RWPE1 (cell line): ENCODE measurements at regions not wholly inside any gene's neighbourhood (a gene's known extent, or its start where the extent isn't known, plus 50 kb on each side); places are given as distances from the start of the nearest gene placed in this dataset.
A peak's percentile ranks its signal among the peaks of the same experiment; 100 is the strongest.

Experiments used
- CTCF ChIA-PET: fragments of 350-600 bp; sonication (Branson Sonifier 250); formaldehyde crosslinking; extraction: SDS; loops from one replicate; lab custom pipeline; 2021; lab: Yijun Ruan, JAX
- POLR2A ChIA-PET: fragments of 400-600 bp; formaldehyde crosslinking; extraction: SDS; loops from one replicate; lab custom pipeline; 2020; ENCODE audit warnings: antibody characterized with exemption; ENCODE audit not compliant: low non-redundant PET; lab: Yijun Ruan, JAX
- DNase-seq: peaks from one replicate; pipeline ENCODE4 v3.0.0; 2012; ENCODE audit warnings: low spot score
- H3K27ac ChIP-seq: fragments of 450-650 bp; 2 replicates; pipeline ENCODE4 v1.5.1; 2017
- TF ChIP-seq, protein P1 (sequence below): fragments of 450-650 bp; conservative IDR thresholded peaks from 2 replicates; pipeline ENCODE4 v1.5.1; 2017; ENCODE audit warnings: low read depth, mild to moderate bottlenecking

DNA sequence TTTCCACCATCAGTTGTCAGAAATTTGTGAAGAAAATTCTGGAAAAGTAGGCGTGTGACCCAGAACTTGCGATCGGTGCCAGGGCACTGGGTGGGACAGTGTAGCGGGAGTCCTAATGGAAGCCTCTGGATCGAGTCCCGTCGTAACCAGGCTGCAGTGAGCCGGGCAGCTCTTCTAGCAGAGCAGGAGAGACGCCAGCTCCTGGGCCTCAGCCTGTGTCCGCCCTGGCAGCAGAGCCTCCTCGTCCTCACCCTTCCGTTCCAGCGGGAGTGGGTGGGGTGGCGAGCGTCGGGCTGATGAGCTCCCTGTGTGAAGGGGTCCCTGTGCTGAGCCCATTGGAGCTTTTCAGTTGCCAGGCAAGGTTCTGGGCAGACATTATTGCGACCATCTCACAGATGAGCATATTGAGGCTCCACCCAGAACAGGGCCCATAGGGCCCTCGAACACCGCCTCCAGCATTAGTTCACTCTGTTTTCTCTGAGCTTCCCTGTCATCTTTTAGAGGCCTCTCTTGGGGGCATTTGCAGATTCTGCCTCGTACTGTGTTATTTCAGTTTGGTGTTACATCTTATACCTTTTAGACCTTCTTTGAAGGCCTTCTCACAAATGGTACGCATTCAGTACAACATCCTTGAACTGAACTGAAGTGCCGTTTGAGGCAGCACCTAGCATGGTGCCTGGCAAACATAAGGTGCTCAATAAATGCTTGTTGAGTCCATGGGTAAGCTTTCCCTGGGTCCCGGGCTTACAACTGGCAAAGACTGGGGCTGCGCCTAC, 207.1 kb upstream of the CIBAR2 start:
- TF ChIP-seq, protein P1, sequence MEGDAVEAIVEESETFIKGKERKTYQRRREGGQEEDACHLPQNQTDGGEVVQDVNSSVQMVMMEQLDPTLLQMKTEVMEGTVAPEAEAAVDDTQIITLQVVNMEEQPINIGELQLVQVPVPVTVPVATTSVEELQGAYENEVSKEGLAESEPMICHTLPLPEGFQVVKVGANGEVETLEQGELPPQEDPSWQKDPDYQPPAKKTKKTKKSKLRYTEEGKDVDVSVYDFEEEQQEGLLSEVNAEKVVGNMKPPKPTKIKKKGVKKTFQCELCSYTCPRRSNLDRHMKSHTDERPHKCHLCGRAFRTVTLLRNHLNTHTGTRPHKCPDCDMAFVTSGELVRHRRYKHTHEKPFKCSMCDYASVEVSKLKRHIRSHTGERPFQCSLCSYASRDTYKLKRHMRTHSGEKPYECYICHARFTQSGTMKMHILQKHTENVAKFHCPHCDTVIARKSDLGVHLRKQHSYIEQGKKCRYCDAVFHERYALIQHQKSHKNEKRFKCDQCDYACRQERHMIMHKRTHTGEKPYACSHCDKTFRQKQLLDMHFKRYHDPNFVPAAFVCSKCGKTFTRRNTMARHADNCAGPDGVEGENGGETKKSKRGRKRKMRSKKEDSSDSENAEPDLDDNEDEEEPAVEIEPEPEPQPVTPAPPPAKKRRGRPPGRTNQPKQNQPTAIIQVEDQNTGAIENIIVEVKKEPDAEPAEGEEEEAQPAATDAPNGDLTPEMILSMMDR = no peak
- POLR2A ChIA-PET = interaction anchor here (0.5 kb wide), 1 partner anchor 234 kb away, joined by 3 read pairs; no protein-coding TSS in a partner anchor
- CTCF ChIA-PET = no interaction called here
- H3K27ac ChIP-seq = peak overlapping the region; percentile 73
- no peak for DNase-seq

DNA sequence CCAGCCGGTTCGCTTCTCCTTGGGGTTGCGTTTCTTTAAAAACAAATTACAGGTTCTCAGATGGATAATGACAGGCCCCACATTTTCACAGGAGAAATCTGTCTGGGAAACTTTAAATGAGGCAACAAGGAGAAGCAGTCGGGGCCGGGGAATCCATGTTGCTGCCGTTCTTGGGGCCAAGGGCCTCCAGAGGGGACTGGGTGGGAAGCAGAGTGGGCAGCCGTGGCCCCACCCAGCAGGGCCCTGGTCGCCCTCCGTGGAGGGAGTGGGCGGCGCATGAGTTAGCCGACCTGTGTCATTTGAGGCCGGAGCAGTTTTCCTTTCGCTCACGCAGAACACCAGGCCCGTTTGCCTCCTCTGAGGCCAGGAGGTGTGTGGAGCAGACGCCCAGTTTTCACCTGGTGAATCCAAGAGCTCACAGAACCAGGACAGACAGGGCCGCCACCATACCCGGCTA, 207.7 kb upstream of the CIBAR2 start:
- no peak for DNase-seq
- TF ChIP-seq, protein P1 = no peak
- ChIA-PET CTCF (no interaction called here), POLR2A (interaction anchor here (0.5 kb wide), 1 partner anchor 234 kb away, joined by 3 read pairs; no protein-coding TSS in a partner anchor)
- peak overlapping the region; percentile 73 for H3K27ac ChIP-seq

DNA sequence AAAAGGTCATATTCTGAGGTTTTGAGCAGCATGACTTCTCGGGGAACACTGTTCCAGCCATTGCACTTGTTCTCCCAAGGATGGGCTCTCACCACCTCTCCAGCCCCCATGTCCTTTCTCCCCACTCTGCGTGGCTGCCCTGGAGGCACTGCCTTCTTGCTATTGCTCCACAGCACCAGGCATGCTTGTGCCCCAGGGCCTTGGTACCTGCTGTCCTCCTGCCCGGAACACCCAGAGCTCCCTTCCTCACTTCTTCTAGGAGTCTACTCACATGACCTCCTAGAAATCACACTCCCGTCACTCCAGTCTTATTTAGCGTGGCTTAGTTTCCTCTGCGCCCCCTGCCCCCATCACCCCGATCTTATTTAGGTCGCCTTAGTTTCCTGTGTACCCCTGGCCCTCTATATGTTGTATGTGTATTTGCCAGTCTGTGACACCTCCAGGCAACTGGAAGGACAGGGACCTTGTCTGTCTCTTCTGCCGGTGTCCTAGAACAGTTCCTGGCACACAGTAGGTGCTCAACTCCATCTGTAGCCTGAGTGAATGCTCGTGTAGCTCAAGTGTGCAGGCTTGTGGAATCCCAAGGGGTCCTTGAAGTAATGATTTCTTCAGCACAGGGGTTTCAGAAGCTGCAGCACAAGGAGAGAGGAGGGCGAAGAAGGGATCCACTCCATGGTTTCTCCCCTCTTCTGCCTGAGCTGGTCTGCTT, 208.6 kb upstream of the CIBAR2 start:
- ChIA-PET CTCF (interaction anchor here (0.6 to 1.0 kb wide), 3 partner anchors 43 to 100 kb away, joined by 4 to 6 read pairs (median 5); no protein-coding TSS in a partner anchor), POLR2A (interaction anchor here (0.7 kb wide), 1 partner anchor 116 kb away, joined by 3 read pairs; no protein-coding TSS in a partner anchor)
- TF ChIP-seq, protein P1 = no peak
- H3K27ac ChIP-seq = peak overlapping the region; percentile 73
- no peak for DNase-seq

DNA sequence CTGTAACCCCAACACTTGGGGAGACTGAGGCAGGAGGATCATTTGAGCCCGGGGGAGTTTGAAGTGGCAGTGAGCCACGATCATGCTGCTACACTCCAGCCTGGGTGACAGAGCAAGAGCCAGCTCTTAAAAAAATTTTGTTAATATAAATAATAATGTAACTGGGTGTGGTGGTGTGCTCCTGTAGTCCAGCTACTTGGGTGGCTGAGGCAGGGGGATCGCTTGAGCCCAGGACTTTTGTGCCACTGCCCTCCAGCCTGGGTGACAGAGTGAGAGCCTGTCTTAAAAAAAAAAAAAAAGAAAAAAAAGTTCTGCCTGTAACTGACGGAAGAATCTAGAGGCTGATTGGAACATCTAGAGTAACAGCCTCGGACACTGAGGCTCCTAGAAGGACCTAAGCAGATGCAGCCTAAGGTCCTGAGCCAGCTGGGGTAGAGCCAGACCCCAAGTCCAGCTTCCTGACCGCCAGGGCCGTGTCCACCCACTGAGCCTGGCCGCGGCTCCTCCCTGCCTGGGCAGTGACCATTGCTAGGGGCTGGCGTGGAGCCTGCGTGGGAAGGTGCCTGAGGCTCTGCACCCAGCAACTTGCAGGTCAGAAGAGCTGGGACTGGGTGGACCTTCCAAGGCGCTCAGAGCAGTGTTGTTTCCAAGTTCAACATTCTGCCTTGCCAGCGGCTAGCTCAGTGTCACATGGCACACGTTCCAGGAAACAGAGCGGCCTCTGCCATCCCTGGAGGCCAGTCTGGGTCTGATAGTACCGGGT, 209.4 kb upstream of the CIBAR2 start:
- H3K27ac ChIP-seq = peak overlapping the region; percentile 73
- CTCF ChIA-PET = interaction anchor here (0.6 to 1.0 kb wide), 2 partner anchors 44 to 100 kb away, joined by 4 to 6 read pairs; no protein-coding TSS in a partner anchor

DNA sequence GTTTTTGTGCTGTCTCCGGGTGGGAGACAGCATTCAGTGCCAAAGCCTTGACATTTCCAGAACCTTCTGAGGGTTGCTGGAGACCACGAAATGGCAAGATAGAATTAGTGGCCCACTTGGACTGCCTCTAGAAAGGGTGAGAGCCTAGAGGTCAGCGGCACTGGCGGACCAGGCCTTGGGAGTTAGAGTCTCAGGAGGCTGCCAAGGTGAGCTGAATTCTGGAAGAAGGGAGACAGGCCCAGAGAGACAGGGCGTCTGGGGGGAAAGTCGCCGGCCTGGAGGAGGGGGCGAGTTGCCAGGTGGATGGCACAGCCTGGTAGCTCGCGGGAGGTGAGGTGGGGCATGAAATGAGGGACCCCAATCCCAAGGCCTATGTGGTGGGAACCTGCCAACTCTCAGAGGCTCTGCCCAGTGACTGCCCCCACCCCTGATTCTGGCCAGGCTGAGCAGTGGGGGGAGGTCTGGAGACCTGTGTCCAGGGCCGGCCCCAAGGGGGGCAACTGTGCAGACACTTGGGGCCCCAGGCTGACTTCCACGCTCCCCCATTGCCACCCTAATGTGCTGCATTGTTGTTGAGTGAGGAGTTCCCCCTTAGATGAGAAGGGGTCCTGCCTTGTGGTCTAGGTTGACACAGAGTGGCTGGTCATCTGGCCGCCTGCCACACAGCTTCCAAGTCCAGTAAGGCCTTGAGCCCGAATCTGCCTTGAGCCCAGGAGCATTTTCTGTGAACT, 211.1 kb upstream of the CIBAR2 start:
- ChIA-PET POLR2A (no interaction called here), CTCF (no interaction called here)
- TF ChIP-seq, protein P1 = no peak
- no peak for DNase-seq
- H3K27ac ChIP-seq = no peak overlapping the region

More for the DNA sequence above, 209.4 kb upstream of the CIBAR2 start:
- TF ChIP-seq, protein P1 = no peak
- POLR2A ChIA-PET = interaction anchor here (0.5 to 0.7 kb wide), 2 partner anchors 10 to 115 kb away, joined by 3 to 10 read pairs; no protein-coding TSS in a partner anchor
- no peak for DNase-seq
